Tibial nerve (tissue), 4 donors: ENCODE measurements at regions not wholly inside any gene's neighbourhood (a gene's known extent, or its start where the extent isn't known, plus 50 kb on each side); places are given as distances from the start of the nearest gene placed in this dataset.

Source experiments
- CTCF ChIP-seq, 5 experiments: fragments of 200-600 bp in 3 of 5; fragments of 450-650 bp in 2 of 5; sonication (generic) in 3 of 5; IDR thresholded peaks; one replicate each; pipeline ENCODE4 v1.5.1; 2016 to 2019; ENCODE audit warnings: antibody characterized with exemption in 5 of 5, mild to moderate bottlenecking in 3 of 5, moderate library complexity in 2 of 5
- EP300 ChIP-seq, 2 donors: sonication (generic); formaldehyde crosslinking; IDR thresholded peaks; one replicate each; pipeline ENCODE4 v1.6.1; 2017; ENCODE audit warnings: antibody characterized with exemption in 2 of 2, mild to moderate bottlenecking in 1 of 2

- TF ChIP-seq CTCF (IDR thresholded peaks at IDR 0.05) (no peak), EP300 (IDR thresholded peaks at IDR 0.05) (no peak)
Measured at GRCh38 chr17:69709441-69709840, 294.9 kb downstream of the MAP2K6 start.
